GM12878 (cell line): ENCODE measurements at regions not wholly inside any gene's neighbourhood (a gene's known extent, or its start where the extent isn't known, plus 50 kb on each side); places are given as distances from the start of the nearest gene placed in this dataset.

ENCODE experiments used
- ATAC-seq: fragments of 200-7000 bp; cut with Tn5 transposase; 3 replicates; pipeline ENCODE4 v1.9.1; 2020; ENCODE audit warnings: mild to moderate bottlenecking, moderate library complexity
- BruUV-seq: library from RNA; stranded (reverse); fragments of 400-500 nt; replicated peaks from 2 replicates; lab custom pipeline; 2021; lab: Mats Ljungman, UMichigan
- CTCF ChIA-PET: fragments of 300-600 bp; sonication (Branson Sonifier 250); formaldehyde crosslinking; extraction: SDS; loops from one replicate; lab custom pipeline; 2021; ENCODE audit warnings: inconsistent platforms; lab: Yijun Ruan, JAX
- POLR2A ChIA-PET: fragments of 350-600 bp; formaldehyde crosslinking; extraction: SDS; loops from one replicate; lab custom pipeline; 2021; ENCODE audit warnings: inconsistent platforms; lab: Charles Lee
- RAD21 ChIA-PET: fragments of 300-600 bp; sonication (Branson Sonifier 250); formaldehyde crosslinking; loops from one replicate; lab custom pipeline; 2023; ENCODE audit warnings: antibody characterized with exemption; ENCODE audit not compliant: unreplicated experiment; lab: Charles Lee
- SMC1A ChIA-PET: fragments of 300-600 bp; sonication (Branson Sonifier 250); formaldehyde crosslinking; loops from one replicate; lab custom pipeline; 2023; ENCODE audit not compliant: unreplicated experiment, uncharacterized antibody; lab: Charles Lee
- DNase-seq: peaks from one replicate; pipeline ENCODE4 v3.0.0-alpha.2; 2011; ENCODE audit warnings: low read depth, low spot score
- FAIRE-seq: peaks from 3 replicates; lab custom pipeline; 2011; peaks lifted over from hg19 to GRCh38; lab: Jason Lieb, UNC
- H2AFZ ChIP-seq: 2 replicates; pipeline ENCODE4 v1.6.0; 2011; ENCODE audit warnings: low read depth, low read length, control low read depth; ENCODE audit not compliant: control insufficient read depth
- H3K27ac ChIP-seq: 2 replicates; pipeline ENCODE4 v1.5.1; 2011; ENCODE audit warnings: control low read depth; ENCODE audit not compliant: control insufficient read depth, insufficient read depth
- H3K27me3 ChIP-seq, 2 experiments: replicated peaks in 1 of 2; 2 replicates each; pipeline versions ENCODE4 v1.6.0 to v1.6.1; 2011; ENCODE audit warnings: low read length in 1 of 2; ENCODE audit not compliant: control insufficient read depth in 2 of 2, insufficient read depth in 2 of 2
- H3K36me3 ChIP-seq, 2 experiments: 2 replicates each; pipeline ENCODE4 v1.5.1; 2011; ENCODE audit warnings: low read length in 1 of 2; ENCODE audit not compliant: control insufficient read depth in 2 of 2, insufficient read depth in 2 of 2
- H3K4me1 ChIP-seq: 2 replicates; pipeline ENCODE4 v1.6.1; 2011; ENCODE audit warnings: mild to moderate bottlenecking, low read length, moderate library complexity, mixed read lengths; ENCODE audit not compliant: control insufficient read depth, insufficient read depth
- H3K4me2 ChIP-seq: 2 replicates; pipeline ENCODE4 v1.6.0; 2011; ENCODE audit warnings: control low read depth; ENCODE audit not compliant: control insufficient read depth, insufficient read depth
- H3K4me3 ChIP-seq: fragments of 200-600 bp; sonication (generic); 2 replicates; pipeline ENCODE4 v1.5.1; 2016
- H3K79me2 ChIP-seq: 2 replicates; pipeline ENCODE4 v1.6.0; 2011; ENCODE audit warnings: low read length; ENCODE audit not compliant: control insufficient read depth, insufficient read depth
- H3K9ac ChIP-seq: 2 replicates; pipeline ENCODE4 v1.8.0; 2011; ENCODE audit warnings: low read length, control low read depth, mixed read lengths; ENCODE audit not compliant: control insufficient read depth, insufficient read depth
- H3K9me3 ChIP-seq: replicated peaks from 3 replicates; pipeline ENCODE4 v1.5.1; 2011; ENCODE audit warnings: mild to moderate bottlenecking, low read length; ENCODE audit not compliant: control insufficient read depth, insufficient read depth
- H4K20me1 ChIP-seq: 2 replicates; pipeline ENCODE4 v1.6.0; 2011; ENCODE audit not compliant: control insufficient read depth, insufficient read depth
- BACH1 ChIP-seq: fragments of 450-650 bp; IDR thresholded peaks from 2 replicates; pipeline ENCODE4 v1.6.1; 2017; ENCODE audit warnings: mild to moderate bottlenecking, borderline replicate concordance
- BCL11A ChIP-seq: IDR thresholded peaks from 2 replicates; pipeline ENCODE4 v1.6.1; 2011; ENCODE audit warnings: low read depth, low read length
- HCFC1 ChIP-seq: fragments of 150-350 bp; IDR thresholded peaks from 2 replicates; pipeline ENCODE4 v1.6.1; 2014; ENCODE audit warnings: low read length
- NBN ChIP-seq: fragments of 450-650 bp; IDR thresholded peaks from 2 replicates; pipeline ENCODE4 v1.6.1; 2016
- NFYA ChIP-seq: IDR thresholded peaks from 2 replicates; pipeline ENCODE4 v1.6.1; 2011; ENCODE audit warnings: low read depth, mild to moderate bottlenecking, low read length, improper control_type of control experiment, borderline replicate concordance
- NR2C1 ChIP-seq: fragments of 450-650 bp; IDR thresholded peaks from 2 replicates; pipeline ENCODE4 v1.6.1; 2017; ENCODE audit warnings: antibody characterized with exemption, mild to moderate bottlenecking, moderate library complexity
- PAX5 ChIP-seq: IDR thresholded peaks from 2 replicates; pipeline ENCODE4 v1.6.1; 2011; ENCODE audit warnings: low read depth, low read length, borderline replicate concordance
- RAD21 ChIP-seq: IDR thresholded peaks from 2 replicates; pipeline ENCODE4 v1.6.1; 2011; ENCODE audit warnings: mild to moderate bottlenecking, low read depth, low read length, moderate library complexity; ENCODE audit not compliant: insufficient read depth
- RCOR1 ChIP-seq: conservative IDR thresholded peaks from 2 replicates; pipeline ENCODE4 v1.6.1; 2012; ENCODE audit warnings: low read depth, low read length, improper control_type of control experiment
- SMAD5 ChIP-seq: IDR thresholded peaks from 2 replicates; pipeline ENCODE4 v1.6.1; 2016; ENCODE audit warnings: antibody characterized with exemption, low read depth
- SMARCA5 ChIP-seq: fragments of 450-650 bp; IDR thresholded peaks from 2 replicates; pipeline ENCODE4 v1.6.1; 2017; ENCODE audit warnings: mild to moderate bottlenecking
- SREBF1 ChIP-seq: IDR thresholded peaks from 2 replicates; pipeline ENCODE4 v1.6.1; 2012; ENCODE audit warnings: mild to moderate bottlenecking, low read length
- TCF12 ChIP-seq: IDR thresholded peaks from 2 replicates; pipeline ENCODE4 v1.6.1; 2011; ENCODE audit warnings: low read depth, mild to moderate bottlenecking, low read length
- USF2 ChIP-seq: IDR thresholded peaks from 2 replicates; pipeline ENCODE4 v1.6.1; 2011; ENCODE audit warnings: low read depth, low read length, improper control_type of control experiment, borderline replicate concordance
- ZBED1 ChIP-seq: IDR thresholded peaks from 2 replicates; pipeline ENCODE4 v1.6.1; 2016; ENCODE audit warnings: borderline replicate concordance
- WGBS: methylation state at CpG from one replicate; pipeline ENCODE4 v1.1.6; 2016; ENCODE audit warnings: low lambda C conversion rate; ENCODE audit not compliant: insufficient replicate concordance, insufficient coverage; ENCODE audit errors: missing lambda C conversion rate; 5-methylcytosine and 5-hydroxymethylcytosine counted together
- in situ Hi-C: fragments of 300-500 bp; cut with MboI; formaldehyde crosslinking; loops from 9 replicates; pipeline ENCODE4 v1.14.3; 2018; ENCODE audit warnings: mixed read lengths
- intact Hi-C: fragments of 100-400 bp; cut with micrococcal nuclease; formaldehyde crosslinking; loops from one replicate; pipeline ENCODE4 v1.14.2; 2022; ENCODE audit not compliant: unreplicated experiment

- FAIRE-seq (no peak), ATAC-seq (no peak), DNase-seq (no peak)
- no peaks in the 10 kb centered on the region for H3K27me3 ChIP-seq
- CTCF ChIA-PET, result no interaction called here
- intact Hi-C loops (no loop called here), in situ Hi-C loops (no loop called here)
- no TSS peak for BruUV-seq
- H3K4me2 ChIP-seq, result no peak overlapping the region
- SMC1A ChIA-PET, result no interaction called here
- no peak overlapping the region for H2AFZ ChIP-seq
- TF ChIP-seq USF2, result no peak
- TF ChIP-seq NFYA, result no peak
- TF ChIP-seq SMARCA5, result no peak
- no peak for TF ChIP-seq NR2C1
- TF ChIP-seq PAX5, result no peak
- TF ChIP-seq BCL11A, result no peak
- TF ChIP-seq SREBF1, result no peak
- TF ChIP-seq BACH1, result no peak
- TF ChIP-seq RAD21, result no peak
- TF ChIP-seq NBN, result no peak
- no peak for TF ChIP-seq RCOR1
- TF ChIP-seq HCFC1, result no peak
- no peak for TF ChIP-seq SMAD5
- TF ChIP-seq ZBED1, result no peak
- TF ChIP-seq TCF12, result no peak
- no peaks in the 10 kb centered on the region for H3K36me3 ChIP-seq
- H3K9me3 ChIP-seq, result no peaks in the 10 kb centered on the region
- no peak overlapping the region for H3K4me3 ChIP-seq
- H3K4me1 ChIP-seq, result no peaks in the 10 kb centered on the region
- WGBS, result 15% methylated on average over 4 of the region's 4 CpGs
- POLR2A ChIA-PET, result no interaction called here
- H3K79me2 ChIP-seq, result no peaks in the 10 kb centered on the region
- H3K9ac ChIP-seq, result no peak overlapping the region
- H3K27ac ChIP-seq, result no peak overlapping the region
- H4K20me1 ChIP-seq, result no peaks in the 10 kb centered on the region
- RAD21 ChIA-PET, result no interaction called here
Measured at GRCh38 chr11:25535467-25536272, 796.3 kb upstream of the ANO3 start.
